ENCODE measurements at regions not wholly inside any gene's neighbourhood (a gene's known extent, or its start where the extent isn't known, plus 50 kb on each side); places are given as distances from the start of the nearest gene placed in this dataset.

- no peak for TF ChIP-seq CTCF (IDR thresholded peaks at IDR 0.05)
- TF ChIP-seq POLR2A (IDR thresholded peaks at IDR 0.05), result no peak
Observed at GRCh38 chr18:79590191-79591031, 89.2 kb upstream of the CTDP1 start.

Measured in lower leg skin (tissue), 3 donors.